Heart left ventricle (tissue), 13 donors: ENCODE measurements at regions not wholly inside any gene's neighbourhood (a gene's known extent, or its start where the extent isn't known, plus 50 kb on each side); places are given as distances from the start of the nearest gene placed in this dataset.

Experiments used
- CTCF ChIP-seq, 12 donors: fragments of 200-600 bp; sonication (generic) in 4 of 12; IDR thresholded peaks; one replicate each; pipeline versions ENCODE4 v1.5.0 to v1.8.0; 2018 to 2022; ENCODE audit warnings: antibody characterized with exemption in 12 of 12, mild to moderate bottlenecking in 5 of 12
- POLR2A ChIP-seq, 2 donors: fragments of 450-650 bp; IDR thresholded peaks; one replicate each; pipeline ENCODE4 v1.6.1; 2017; ENCODE audit warnings: antibody characterized with exemption in 2 of 2, mild to moderate bottlenecking in 2 of 2, moderate library complexity in 2 of 2
- donor health status: ischemic (EF 13 %, LVEDD 7.1; RV severe dilation, severe dysfunction).
- donor health status: DM: no; HTN: yes; CAD: no.
- donor health status: DM: no; HTN: no; CAD: no.
- donor health status: ischemic (EF 25% LVEDD 6.9; RV normal size, moderate dysfunction).
- donor health status: ischemic (EF 25% LVEDD 5.7; RV mildly dilated, moderate dysfunction).
- donor health status: ischemic (EF 35%, LVEDD 5.7; RV mildly dilated, moderate dysfunction).
- donor health status: nonischemic (EF 11% LVEDD 7.7; RV severe dilation, severe dysfunction).
- donor health status: DM: yes; HTN: yes; CAD: no.
- donor health status: PGD.
- donor health status: ischemic (EF 29% LVEDD 5.4; RV normal size, mild dysfunction).
- donor health status: nonischemic (EF 23%, LVEDD 6.1; RV moderate dilation, normal function).

- TF ChIP-seq POLR2A (IDR thresholded peaks at IDR 0.05) (no peak), CTCF (IDR thresholded peaks at IDR 0.05) (no peak)
These were observed 71.1 kb upstream of the IRF2BP2 start for GRCh38 chr1:234681065-234681464.
